Fibroblast of pulmonary artery (primary cell): ENCODE measurements at regions not wholly inside any gene's neighbourhood (a gene's known extent, or its start where the extent isn't known, plus 50 kb on each side); places are given as distances from the start of the nearest gene placed in this dataset.

Experiments used
- DNase-seq: peaks from one replicate; pipeline ENCODE4 v3.0.0-alpha.2; 2010; ENCODE audit warnings: low read depth
- H3K4me3 ChIP-seq: replicated peaks from 2 replicates; pipeline ENCODE4 v1.5.1; 2011; ENCODE audit warnings: low read depth, mild to moderate bottlenecking, control low read depth, low read length, moderate library complexity
- TF ChIP-seq, protein P1 (sequence below): IDR thresholded peaks from 2 replicates; pipeline ENCODE4 v1.5.1; 2011; ENCODE audit warnings: mild to moderate bottlenecking, control low read depth, low read length, inconsistent platforms; ENCODE audit errors: missing control alignments

DNA sequence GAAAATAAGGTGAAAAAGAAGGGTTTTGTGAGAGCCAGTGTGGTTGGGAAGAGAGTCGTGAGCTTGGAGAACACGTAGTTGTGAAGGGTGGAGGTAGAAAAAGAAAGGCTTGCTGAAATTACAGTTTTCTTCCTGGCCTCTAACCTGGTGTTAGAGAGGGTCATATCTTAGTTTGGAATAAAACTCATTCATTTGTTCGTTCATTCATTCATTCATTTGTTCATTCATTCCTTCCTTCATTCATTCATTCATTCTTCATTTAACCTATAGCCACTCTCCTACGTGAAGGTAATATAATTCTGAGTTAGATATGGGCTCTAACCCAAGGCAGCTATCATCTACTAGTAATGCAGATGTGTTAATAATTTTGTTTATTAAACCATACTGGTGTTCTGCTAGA, 111.8 kb upstream of the ZNF521 start:
- no peak for DNase-seq
- TF ChIP-seq, protein P1, sequence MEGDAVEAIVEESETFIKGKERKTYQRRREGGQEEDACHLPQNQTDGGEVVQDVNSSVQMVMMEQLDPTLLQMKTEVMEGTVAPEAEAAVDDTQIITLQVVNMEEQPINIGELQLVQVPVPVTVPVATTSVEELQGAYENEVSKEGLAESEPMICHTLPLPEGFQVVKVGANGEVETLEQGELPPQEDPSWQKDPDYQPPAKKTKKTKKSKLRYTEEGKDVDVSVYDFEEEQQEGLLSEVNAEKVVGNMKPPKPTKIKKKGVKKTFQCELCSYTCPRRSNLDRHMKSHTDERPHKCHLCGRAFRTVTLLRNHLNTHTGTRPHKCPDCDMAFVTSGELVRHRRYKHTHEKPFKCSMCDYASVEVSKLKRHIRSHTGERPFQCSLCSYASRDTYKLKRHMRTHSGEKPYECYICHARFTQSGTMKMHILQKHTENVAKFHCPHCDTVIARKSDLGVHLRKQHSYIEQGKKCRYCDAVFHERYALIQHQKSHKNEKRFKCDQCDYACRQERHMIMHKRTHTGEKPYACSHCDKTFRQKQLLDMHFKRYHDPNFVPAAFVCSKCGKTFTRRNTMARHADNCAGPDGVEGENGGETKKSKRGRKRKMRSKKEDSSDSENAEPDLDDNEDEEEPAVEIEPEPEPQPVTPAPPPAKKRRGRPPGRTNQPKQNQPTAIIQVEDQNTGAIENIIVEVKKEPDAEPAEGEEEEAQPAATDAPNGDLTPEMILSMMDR, result no peak
- H3K4me3 ChIP-seq, result no peak overlapping the region

DNA sequence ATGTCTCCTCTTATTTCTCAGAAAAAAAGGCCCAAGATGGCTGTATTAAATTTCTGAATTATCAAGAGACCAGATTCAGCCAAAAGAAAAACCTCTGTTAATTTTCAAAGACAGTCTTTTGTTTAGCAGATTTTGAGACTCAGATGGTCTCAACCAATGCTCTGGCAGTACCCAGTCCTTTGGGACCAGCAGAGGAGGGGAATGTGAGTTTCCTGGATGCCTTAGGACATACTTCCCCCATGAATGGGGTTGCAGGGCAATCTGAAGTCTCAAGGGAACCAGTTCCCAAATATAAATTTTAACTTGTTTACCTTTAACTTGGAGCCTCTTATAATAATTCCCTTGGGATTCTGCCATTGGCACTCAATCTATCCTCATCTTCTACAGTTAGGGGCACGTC, 107.8 kb upstream of the ZNF521 start:
- no peak for DNase-seq
- H3K4me3 ChIP-seq, result no peak overlapping the region
- TF ChIP-seq, protein P1, result no peak

DNA sequence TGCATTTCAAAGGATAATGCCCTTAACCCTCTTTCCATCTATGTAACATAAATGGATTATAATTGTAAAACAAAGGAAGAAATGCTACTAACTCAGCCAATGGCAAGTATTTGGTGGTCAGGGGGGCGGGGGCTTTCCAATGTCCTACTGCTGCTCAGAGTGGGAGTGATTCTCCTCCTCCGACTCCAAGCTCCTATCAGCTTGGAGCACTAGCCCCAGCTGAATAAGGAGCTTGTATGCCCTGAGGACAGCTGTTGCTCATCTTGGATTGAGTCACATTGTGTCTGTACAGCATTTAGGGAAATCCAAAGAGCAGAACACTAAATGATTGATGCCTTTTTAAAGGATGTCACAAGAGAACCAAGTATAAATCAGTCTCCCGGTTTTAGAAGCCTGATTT, 105.6 kb upstream of the ZNF521 start:
- no peak for DNase-seq

DNA sequence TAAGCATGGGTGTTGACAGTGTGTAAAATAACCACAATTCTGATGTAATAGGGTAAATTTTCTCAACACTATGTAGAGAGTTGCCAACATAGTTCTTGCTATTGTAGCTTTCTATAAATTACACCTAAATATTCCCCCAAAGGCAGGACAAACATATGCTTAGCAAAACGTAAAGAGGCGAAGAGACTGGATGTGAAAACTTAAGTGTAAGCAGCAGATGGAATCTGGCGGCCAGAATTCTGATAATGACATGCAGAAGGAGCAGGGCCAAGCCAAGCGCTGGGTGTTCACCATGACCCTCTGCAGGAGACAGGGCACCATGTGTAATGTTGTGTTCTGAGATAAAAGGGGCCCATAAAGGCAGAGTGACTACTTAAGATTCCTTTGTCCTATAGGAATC, 105.2 kb upstream of the ZNF521 start:
- TF ChIP-seq, protein P1, result no peak
- DNase-seq, result no peak
- H3K4me3 ChIP-seq, result no peak overlapping the region

More for the DNA sequence above, 105.6 kb upstream of the ZNF521 start:
- no peak overlapping the region for H3K4me3 ChIP-seq
- TF ChIP-seq, protein P1, result no peak

DNA sequence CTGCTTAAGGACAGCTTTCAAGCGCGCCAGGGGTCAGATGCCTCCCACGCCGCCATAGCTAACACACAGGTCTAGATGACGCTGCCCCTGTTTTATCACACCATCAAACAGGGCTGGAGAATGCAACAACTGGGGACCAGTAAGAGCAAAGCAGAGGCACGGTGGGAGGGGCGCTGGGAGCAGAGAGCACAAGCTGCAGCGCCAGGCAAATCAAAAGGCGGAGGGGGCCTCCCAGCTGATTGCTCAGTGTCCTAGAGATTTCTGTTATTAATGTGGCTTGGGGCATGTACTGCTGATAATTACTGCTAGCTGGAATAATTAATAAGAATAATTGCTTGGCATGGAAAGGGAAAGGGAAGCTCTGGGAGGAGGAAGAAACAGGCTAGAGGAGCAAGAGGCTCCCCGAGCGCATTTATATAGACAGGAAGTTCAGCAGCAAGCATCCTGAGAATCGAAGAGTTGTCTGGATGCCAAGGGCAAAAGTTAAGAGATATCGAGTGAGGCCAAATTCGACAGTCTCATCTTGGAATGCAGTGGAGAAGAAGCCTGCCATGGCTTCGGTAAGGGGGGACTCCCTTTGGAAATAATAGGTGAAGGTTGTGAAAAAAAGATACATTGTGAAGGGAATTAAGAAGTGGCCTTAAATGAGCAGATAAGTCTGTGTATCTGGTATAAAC, 104.5 kb upstream of the ZNF521 start:
- H3K4me3 ChIP-seq, result no peak overlapping the region
- TF ChIP-seq, protein P1, result no peak
- no peak for DNase-seq

DNA sequence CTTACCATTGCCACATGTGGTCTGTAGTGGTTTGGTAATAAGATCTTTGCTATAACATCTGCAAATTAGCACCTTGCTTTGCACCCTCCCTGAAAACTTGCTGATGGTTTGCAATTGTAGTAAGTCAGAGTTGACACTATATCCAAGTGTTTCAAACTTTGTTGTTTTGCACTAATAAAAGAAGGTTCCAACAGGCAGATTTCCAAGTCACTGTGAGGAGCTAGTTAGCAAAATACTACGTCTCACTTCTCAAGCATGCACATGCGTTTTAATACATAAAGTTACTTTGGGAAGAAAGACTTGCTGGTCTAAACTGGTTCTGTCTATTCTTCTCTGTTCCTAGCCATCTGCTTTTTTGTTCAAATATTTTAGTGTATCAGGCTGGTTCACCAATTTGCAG, 103.7 kb upstream of the ZNF521 start:
- H3K4me3 ChIP-seq, result no peak overlapping the region
- TF ChIP-seq, protein P1, result no peak
- no peak for DNase-seq

DNA sequence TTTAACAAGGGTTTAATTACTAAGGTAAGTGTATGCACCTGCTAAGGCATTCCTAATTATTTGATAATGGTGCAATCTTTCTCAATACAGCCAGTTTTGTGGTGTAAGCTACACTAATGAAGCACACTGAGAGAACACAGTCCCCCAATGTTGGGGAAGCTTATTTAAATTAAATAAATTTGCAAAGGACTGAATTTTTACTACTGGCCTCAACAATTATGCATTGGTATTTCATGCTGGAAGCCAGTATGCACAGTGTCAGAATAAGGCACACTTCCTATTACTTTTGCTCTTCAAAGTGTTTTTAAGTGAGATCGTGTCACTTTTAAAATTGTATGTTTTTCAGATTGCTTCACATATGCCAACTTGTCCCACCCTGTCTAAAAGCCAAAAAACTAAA, 103.2 kb upstream of the ZNF521 start:
- no peak for DNase-seq
- TF ChIP-seq, protein P1, result no peak
- H3K4me3 ChIP-seq, result no peak overlapping the region
